ENCODE measurements at regions not wholly inside any gene's neighbourhood (a gene's known extent, or its start where the extent isn't known, plus 50 kb on each side); places are given as distances from the start of the nearest gene placed in this dataset.

GRCh38 chr10:94274142-94274787, 88.5 kb downstream of the NOC3L start:
- Histone ChIP-seq H3K9ac (ENCODE audit: insufficient read depth, low read depth, low read length) (no peak overlapping the region), H3K4me3 (replicated peaks in 1 of 3; ENCODE audit: insufficient read depth in 1 of 3, low read depth in 2 of 3, low read length in 3 of 3) (no peak overlapping the region), H3K27me3 (ENCODE audit: control insufficient read depth in 1 of 2, insufficient read depth in 2 of 2, low read length in 2 of 2) (no peaks in the 10 kb centered on the region), H3K79me2 (ENCODE audit: insufficient read depth, low read length) (no peaks in the 10 kb centered on the region), H4K20me1 (ENCODE audit: insufficient read depth, low read length) (no peaks in the 10 kb centered on the region), H2AFZ (ENCODE audit: low read length) (no peak overlapping the region), H3K27ac (ENCODE audit: extremely low read length, insufficient read depth, low read length) (no peak overlapping the region), H3K9me3 (ENCODE audit: low read length) (peaks cover 5% of the 10 kb centered on the region; the same call in 1 of the 2 replicates), H3K36me3 (replicated peaks in 1 of 2; ENCODE audit: control insufficient read depth in 1 of 2, insufficient read depth in 2 of 2, low read length in 2 of 2) (no peaks in the 10 kb centered on the region), H3K4me1 (ENCODE audit: insufficient read depth, low read length) (no peaks in the 10 kb centered on the region), H3K4me2 (ENCODE audit: low read depth, low read length) (no peak overlapping the region)
- intact Hi-C loops (cut with micrococcal nuclease; ENCODE audit: unreplicated experiment) = no loop called here
- ChIA-PET CTCF (ENCODE audit: low intra/inter-chr PET ratio, low total read pairs) (no interaction called here), POLR2A (no interaction called here)
- TF ChIP-seq FOXJ3 (CRISPR knock-in tag; IDR thresholded peaks at IDR 0.05; ENCODE audit: borderline replicate concordance) (no peak), ZNF256 (CRISPR knock-in tag; conservative IDR thresholded peaks at IDR 0.05) (no peak), PRMT3 (CRISPR knock-in tag; IDR thresholded peaks at IDR 0.05; ENCODE audit: borderline replicate concordance, low read depth) (no peak), ZNF44 (CRISPR knock-in tag; IDR thresholded peaks at IDR 0.05) (no peak), FOXK2 (IDR thresholded peaks at IDR 0.05) (no peak), SAP130 (CRISPR knock-in tag; IDR thresholded peaks at IDR 0.05; ENCODE audit: low read depth) (no peak), ASH2L (IDR thresholded peaks at IDR 0.05; ENCODE audit: insufficient read length, low read depth, low read length) (no peak)
- in situ Hi-C loops (cut with HindIII; ENCODE audit: extremely low pct_ligation_motif_present, low pct_unique_long_range_greater_than_20kb) = loop anchor here (10.0 kb wide), 1 partner anchor 171 kb away; no protein-coding TSS in a partner anchor
- no peak for DNase-seq (ENCODE audit: low spot score)
- no TSS peak for BruUV-seq (replicated peaks)
- 52% methylated on average over 4 of the region's 6 CpGs for WGBS (ENCODE audit: low lambda C conversion rate)
- no peak for ATAC-seq
- FAIRE-seq = no peak

GRCh38 chr10:94276140-94276539, 86.6 kb downstream of the NOC3L start:
- H3K4me1 ChIP-seq (ENCODE audit: insufficient read depth, low read length) = no peaks in the 10 kb centered on the region
- H3K27me3 ChIP-seq (ENCODE audit: control insufficient read depth in 1 of 2, insufficient read depth in 2 of 2, low read length in 2 of 2) = no peaks in the 10 kb centered on the region
- H3K4me3 ChIP-seq (replicated peaks in 1 of 3; ENCODE audit: insufficient read depth in 1 of 3, low read depth in 2 of 3, low read length in 3 of 3) = no peak overlapping the region
- FAIRE-seq = no peak
- DNase-seq (ENCODE audit: low spot score) = no peak
- WGBS (ENCODE audit: low lambda C conversion rate) = 18% methylated on average over 3 of the region's 3 CpGs
- CTCF ChIA-PET (ENCODE audit: low intra/inter-chr PET ratio, low total read pairs) = no interaction called here
- ATAC-seq = no peak
- no peaks in the 10 kb centered on the region for H3K36me3 ChIP-seq (replicated peaks in 1 of 2; ENCODE audit: control insufficient read depth in 1 of 2, insufficient read depth in 2 of 2, low read length in 2 of 2)
- H3K79me2 ChIP-seq (ENCODE audit: insufficient read depth, low read length) = no peaks in the 10 kb centered on the region
- H3K27ac ChIP-seq (ENCODE audit: extremely low read length, insufficient read depth, low read length) = no peak overlapping the region
- no peak overlapping the region for H3K4me2 ChIP-seq (ENCODE audit: low read depth, low read length)
- H4K20me1 ChIP-seq (ENCODE audit: insufficient read depth, low read length) = no peaks in the 10 kb centered on the region
- H3K9me3 ChIP-seq (ENCODE audit: low read length) = peaks cover 5% of the 10 kb centered on the region; the same call in 1 of the 2 replicates
- no peak overlapping the region for H3K9ac ChIP-seq (ENCODE audit: insufficient read depth, low read depth, low read length)
- H2AFZ ChIP-seq (ENCODE audit: low read length) = no peak overlapping the region
- no TSS peak for BruUV-seq (replicated peaks)
- intact Hi-C loops (cut with micrococcal nuclease; ENCODE audit: unreplicated experiment) (no loop called here), in situ Hi-C loops (cut with HindIII; ENCODE audit: extremely low pct_ligation_motif_present, low pct_unique_long_range_greater_than_20kb) (loop anchor here (10.0 kb wide), 1 partner anchor 169 kb away; no protein-coding TSS in a partner anchor)
- POLR2A ChIA-PET = no interaction called here
- TF ChIP-seq ZNF496 (CRISPR knock-in tag; IDR thresholded peaks at IDR 0.05; ENCODE audit: insufficient replicate concordance) (no peak), ZNF891 (CRISPR knock-in tag; IDR thresholded peaks at IDR 0.05) (no peak), ZNF33A (CRISPR knock-in tag; IDR thresholded peaks at IDR 0.05; ENCODE audit: borderline replicate concordance) (no peak), ZNF432 (CRISPR knock-in tag; IDR thresholded peaks at IDR 0.05; ENCODE audit: borderline replicate concordance) (no peak), ERF (CRISPR knock-in tag; IDR thresholded peaks at IDR 0.05) (no peak), ZNF292 (CRISPR knock-in tag; IDR thresholded peaks at IDR 0.05; ENCODE audit: borderline replicate concordance, low read depth) (no peak), HOXA9 (CRISPR knock-in tag; IDR thresholded peaks at IDR 0.05; ENCODE audit: borderline replicate concordance) (no peak), RXRB (CRISPR knock-in tag; IDR thresholded peaks at IDR 0.05; ENCODE audit: borderline replicate concordance) (no peak)
